Hippocampal formation (tissue), 2 donors: ENCODE measurements at regions not wholly inside any gene's neighbourhood (a gene's known extent, or its start where the extent isn't known, plus 50 kb on each side); places are given as distances from the start of the nearest gene placed in this dataset.
"Not testable (repeated sequence)": the region's sequence is repeated elsewhere in the genome, so short reads cannot be mapped to it uniquely, and the experiment has no call there.

ENCODE experiments used
- DNase-seq, 2 donors: peaks; one replicate each; lab custom pipeline; 2025; lab: John Stamatoyannopoulos, UW

DNA sequence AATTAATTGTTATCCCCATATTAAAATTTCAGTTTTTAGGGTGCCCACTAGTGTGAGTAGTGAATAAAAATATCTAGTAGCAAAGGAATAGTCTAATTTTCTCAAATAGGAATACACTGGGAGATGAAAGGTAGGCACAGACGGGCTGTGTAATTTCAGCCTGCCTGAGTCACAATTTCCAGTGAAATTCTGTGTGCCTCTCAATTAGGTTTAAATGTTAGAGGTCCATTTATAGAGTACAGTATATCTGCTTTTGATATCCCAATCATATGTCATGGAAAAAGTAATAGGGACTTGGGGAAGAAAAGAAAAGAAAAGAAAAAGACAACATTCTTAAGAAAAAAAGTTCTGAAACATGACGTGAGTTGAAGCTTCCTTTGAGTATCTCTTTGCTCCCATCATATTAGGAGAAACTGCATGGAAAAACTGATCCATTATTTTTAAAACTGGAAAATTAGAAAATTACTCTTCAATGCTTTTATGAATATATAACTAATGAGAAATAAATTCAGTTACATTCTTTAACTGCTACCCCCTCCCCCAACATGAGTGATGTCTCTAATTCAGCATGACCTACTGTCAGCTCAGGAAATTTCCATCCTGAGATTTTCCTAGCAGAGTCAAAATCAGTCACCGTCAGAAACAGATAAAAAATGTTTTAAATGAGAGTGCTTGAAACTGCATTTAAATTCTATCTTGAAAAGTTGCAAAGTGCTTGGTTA lies 473.8 kb upstream of the HSF2 start:
- no peak for DNase-seq

DNA sequence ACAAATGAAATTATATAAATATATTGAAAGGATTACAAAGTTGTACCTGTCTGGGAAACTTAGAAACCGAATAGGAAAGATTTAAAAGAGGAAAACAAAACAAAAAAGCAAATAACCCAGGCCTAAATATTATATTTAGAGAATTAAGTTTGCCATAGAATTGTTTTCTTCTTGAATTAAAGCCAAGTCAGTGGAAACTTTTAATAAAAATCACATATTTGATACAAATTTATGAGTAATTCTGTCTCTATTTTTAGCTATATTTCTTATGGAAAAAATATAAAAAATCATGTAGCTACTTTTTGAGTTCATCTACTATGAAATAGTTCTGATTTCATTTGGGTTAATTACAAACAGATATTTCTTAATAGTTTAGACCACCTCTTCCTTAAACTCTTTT lies 470.2 kb upstream of the HSF2 start:
- DNase-seq, result no peak

DNA sequence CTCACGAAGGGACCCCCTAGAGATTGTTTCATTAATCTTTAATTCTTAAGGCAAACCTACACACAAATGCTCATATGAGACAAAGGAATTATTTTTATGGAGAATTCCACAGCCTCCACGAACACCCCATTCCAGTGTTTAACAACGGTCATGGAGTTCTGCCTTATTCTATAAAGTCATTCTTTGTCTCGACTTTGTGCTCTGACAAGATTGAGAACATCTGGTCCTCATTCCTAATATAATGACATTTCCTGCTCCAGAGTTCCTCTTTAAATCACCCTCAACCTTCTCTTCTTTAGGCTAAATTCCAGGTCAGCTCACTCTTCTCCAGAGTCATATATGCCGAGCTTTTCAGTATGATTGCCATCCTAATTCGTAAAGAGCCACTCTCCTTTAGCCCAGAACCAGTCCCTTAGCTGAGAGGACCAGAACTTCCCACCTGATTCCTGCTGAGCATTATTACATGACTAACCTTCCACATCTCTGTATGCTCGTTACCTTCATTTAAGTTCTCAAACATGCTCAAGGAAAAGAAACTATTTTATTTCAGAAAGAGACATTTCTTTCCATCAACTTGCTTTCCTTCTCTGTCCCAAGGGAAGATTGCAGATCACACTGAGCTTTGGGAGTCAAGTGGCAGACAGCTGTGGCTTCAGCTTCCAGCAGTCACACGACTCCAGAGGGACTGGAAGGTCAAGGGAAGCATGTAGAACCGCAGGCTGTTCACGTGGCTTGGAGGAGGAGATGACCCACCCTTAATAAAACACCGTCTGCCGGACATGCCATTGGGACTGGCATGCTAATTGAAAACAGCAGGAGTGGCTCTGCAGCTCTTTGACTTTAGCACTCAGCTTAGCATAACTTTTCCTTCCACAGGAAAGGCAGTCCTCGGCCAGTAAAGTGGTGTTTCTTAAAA lies 467.1 kb upstream of the HSF2 start:
- DNase-seq, result no peak

DNA sequence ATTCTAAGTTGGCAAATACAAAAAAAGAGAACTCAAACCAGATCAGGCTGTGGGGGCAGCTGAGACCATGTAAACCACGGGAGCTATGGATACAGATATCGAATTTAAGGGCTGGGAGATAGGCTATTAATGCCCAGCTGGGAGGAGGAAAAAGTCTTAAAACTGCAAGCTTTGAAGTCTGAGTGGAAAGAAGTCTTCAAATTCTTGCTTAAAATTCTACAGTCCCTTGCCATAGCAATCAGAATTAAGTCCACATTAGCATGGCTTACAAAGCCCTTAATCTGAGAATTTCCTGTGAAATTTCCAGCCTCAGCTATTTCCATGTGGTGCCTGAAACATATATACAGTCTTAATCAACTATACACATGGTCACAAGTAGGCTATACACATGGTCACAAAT lies 465.0 kb upstream of the HSF2 start:
- DNase-seq, result no peak

DNA sequence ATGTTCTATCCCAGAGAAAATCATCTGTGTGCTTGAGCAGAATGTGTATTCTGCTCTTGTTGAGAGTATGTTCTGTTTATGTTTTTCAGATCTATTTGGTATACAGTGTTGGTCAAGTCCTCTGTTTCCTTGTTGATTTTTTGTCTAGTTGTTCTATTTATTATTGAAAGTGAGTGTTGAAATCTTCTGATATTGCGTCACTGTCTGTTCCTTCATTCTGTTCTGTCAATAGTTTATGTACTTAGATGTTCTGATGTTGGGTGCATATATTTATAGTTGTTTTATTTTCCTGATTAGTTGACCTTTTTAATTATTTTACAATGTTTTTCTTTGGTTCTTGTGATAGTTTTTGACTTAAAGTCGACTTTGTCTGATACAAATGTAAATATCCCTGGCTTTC lies 458.7 kb upstream of the HSF2 start:
- DNase-seq, result no peak

DNA sequence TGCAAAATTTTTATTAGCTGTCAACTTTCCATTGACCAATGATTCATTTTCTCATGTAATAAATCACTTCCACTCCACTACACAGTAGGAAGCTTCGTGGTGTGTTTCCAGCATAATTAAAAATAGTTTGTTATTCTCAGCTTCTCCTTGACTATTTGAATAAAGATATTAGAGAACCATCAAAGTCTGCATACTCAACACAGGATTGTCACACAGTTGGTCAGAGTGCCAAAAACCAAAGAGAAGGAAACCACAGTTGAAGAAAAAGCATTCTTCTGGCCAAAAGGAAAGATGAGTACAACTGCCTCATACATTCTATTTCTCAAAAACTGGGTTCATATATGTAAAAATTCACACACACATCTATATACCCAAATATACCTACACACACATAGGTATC lies 455.1 kb upstream of the HSF2 start:
- no peak for DNase-seq

DNA sequence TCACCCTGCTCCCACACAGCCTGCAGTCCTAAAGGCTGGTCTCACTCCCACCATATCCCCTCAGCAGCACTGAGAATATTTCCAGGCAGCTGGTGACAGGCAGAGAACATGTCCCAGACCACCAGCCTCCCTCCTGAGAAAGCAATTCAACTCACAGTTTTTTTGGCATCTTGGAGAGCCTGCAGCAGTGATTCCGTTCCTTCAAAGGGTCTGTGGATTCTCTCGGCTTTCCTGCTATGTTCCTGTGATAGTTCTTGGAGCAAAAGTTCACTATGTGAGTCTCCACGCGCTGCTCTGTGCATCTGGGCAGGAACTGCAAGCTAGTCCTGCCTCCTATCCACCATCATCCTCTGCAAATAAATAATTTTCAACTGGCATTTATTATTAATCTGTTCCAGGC lies 448.3 kb upstream of the HSF2 start:
- no peak for DNase-seq

DNA sequence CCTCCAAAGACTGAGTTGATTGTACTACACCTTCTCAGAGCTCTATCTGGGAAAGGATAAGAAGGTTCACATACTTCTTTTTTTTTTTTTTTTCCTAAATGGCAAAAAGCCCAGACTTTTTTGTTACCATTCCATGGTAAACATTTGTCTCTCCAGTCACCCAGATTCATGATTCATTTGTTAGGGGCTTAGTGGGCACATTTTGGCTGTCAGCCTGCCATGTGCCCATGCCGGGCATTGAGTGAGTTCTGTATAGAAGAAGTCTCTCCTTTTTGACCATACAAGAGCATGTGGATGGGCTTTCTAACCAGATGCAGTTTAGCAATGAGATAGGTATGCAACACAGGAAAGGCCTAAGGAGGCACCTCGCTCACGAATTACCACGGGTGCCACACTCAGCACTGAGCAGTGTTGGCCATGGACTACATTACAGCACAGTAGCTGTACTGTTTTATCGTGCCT lies 447.5 kb upstream of the HSF2 start:
- DNase-seq, result no peak

DNA sequence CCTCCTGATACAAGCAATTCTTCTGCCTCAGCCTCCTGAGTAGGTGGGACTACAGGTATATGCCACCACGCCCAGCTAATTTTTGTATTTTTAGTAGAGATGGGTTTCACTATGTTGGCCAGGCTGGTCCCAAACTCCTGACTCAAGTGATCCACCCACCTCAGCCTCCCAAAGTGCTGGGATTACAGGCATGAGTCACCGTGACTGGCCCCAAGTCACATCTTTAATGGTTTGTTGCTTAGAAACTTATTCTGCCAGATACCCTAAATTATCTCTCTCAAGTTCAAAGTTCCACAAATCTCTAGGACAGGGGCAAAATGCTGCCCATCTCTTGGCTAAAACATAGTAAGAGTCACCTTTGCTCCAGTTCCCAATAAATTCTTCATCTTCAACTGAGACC lies 444.1 kb upstream of the HSF2 start:
- DNase-seq, result not testable (repeated sequence)

DNA sequence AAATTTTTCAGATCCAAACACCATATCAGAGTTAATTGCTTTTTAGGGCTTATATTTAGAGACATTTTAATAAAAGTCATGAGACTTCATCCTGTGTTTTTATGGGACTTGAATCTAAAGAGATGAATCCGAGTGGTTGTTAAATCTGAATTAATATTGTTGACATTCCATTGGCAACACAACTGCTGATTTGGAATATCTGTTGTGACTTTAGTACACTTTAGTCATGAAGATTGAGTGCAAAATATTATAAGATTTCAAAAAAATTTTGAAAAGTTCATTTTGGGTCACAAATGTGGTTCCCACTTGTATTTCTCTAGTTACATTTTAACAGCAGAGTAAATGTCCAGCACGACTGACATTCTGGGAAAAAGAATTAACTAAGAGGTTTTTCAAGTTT lies 442.7 kb upstream of the HSF2 start:
- no peak for DNase-seq

DNA sequence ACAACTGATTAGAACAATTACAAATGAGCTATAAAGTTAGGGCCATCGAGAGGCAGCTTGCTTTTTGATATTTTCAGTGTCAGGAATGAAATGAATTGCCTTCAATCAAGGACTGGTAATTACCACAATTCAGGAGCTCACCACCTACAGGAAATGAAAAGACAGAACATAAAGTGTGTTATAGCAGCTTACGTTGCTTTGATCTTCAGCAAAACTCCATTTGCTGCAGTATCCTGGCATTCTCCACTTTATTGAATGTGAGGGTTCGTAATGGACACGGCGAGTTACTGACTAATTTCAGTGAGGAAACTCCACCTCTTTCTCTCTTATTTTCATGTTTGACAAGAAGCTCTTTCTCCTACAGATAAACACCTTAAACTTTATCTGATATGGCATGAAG lies 440.0 kb upstream of the HSF2 start:
- no peak for DNase-seq

DNA sequence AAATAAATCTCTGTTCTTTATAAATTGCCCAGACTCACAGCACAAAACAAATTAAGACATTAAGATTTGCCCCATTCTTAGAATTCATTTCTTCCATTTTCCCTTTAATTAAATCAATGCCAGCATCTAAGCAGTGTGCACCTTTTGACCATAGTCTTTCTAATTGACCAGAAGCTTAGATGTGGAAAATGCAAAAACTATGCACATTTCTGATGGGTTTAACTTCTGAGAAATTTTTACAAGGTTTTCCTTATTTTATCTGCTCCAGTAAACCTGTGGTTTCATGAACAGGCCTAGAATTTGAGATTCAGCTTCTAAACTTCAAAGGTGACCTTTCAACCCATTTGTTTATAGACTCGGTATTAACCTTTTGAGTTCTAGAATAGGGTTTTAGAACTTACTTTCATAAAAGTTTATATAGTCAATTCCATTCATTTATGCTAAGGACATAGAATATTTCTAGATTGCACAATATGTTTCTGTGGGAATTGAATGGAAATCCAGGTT lies 437.8 kb upstream of the HSF2 start:
- no peak for DNase-seq

DNA sequence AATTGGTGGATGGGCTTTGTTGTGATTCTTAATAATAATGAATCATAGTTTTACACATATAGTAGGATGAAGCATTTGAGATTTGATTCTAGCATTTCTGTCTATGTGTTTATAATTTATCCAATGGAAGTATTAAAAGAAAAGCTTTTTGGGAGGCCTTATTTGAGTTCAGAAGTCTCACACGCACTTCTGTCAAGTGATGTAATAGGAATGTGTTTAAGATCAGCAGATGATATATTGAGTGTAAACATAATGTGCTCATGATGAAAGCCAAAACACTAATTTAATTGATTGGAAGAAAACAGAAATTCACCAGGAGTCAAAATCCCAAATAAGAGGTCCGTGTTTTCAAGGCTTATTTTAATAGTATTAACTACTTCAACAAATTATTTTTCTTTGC lies 435.6 kb upstream of the HSF2 start:
- DNase-seq, result no peak

DNA sequence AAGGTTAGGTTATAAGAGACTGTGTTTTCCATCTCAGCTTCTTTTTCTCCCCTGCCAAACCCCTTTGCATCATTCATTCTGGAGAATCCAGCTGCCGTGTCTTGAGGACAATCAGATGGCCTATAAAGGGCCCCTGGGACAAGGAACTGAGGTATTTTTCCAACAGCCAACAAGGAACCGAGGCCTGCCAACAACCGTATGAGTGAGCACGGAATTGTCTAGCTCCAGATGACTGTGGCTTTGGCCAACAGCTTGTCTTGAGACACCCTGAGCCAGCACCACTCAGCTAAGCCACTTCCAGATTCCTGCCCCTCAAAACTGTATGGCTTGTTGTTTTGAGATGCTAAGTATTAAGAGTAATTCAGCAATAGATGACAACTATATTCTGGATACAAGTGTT lies 433.7 kb upstream of the HSF2 start:
- DNase-seq, result no peak

DNA sequence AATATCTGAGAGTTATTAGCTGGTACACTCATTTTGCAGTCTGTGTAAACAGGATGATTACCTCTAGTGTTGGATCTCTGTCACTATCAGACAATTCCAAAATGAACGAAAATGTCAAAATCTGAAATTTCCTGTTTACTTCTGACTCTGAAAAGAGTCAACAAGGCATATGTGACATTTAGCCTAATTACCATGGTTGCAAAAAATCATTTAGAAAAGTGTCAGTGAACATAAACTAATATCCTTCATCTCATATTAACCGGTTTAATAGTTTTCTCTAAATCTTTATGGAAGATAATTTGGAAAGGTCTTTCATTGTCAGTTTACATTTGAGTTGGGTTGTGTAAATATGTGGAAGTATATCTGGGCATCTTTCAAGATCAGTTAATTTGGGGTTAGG lies 431.8 kb upstream of the HSF2 start:
- DNase-seq, result no peak

DNA sequence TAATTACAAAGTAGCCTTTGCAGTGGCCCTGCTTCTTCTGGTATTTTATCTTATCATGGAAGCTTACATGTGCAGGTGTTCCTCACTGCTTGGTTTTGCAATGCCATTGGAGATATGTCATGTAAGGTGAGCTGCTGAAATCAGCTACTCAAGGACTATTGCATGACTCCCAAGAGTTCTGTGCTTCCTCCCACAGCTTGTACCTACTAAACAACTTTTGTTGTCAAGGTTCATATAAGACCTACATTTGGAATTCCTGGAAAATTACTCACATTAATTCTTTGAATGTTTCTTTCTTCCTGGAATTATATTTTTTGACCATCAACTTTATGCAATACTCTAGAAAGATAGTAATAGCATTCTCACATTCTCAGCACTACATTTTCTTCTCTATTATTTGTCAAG lies 427.5 kb upstream of the HSF2 start:
- no peak for DNase-seq

DNA sequence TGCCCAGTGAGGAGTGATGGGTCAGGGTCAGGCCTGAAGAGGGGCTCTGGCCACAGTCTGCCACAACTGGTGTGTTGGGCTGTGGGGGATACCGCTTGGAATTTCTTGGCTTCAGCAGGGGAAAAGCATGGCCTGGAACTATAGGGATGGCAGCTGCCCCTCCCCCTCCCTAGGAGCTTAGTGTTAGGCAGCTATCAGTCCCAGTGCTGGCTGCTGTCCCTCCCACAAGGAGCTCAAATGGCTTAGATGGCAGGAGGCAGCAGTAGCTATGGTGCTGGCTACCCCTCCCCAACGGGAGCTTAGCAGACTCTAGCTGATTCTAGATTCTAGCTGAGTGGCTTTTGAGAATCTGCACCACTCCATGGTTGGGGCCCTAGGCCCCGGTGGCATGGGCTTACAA lies 414.5 kb upstream of the HSF2 start:
- DNase-seq, result no peak

DNA sequence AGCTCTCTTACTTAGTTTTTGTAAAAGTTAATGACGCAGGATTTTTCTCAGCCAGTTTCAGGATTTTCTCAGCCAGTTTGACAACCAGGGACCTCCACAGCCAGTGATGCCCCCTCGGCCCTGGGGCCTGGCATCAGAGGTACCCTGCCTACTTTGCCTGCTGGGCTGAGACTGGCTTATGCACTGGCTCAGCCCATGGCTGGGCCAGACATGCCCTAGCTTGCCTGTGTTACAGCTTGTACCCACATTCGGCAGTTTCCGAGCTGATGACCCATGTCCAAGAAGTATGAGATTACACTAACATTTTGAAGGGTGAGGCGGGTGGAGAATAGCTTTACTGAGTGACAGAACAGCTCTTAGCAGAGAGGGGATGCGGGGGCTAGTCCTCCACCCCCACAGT lies 406.1 kb upstream of the HSF2 start:
- no peak for DNase-seq

DNA sequence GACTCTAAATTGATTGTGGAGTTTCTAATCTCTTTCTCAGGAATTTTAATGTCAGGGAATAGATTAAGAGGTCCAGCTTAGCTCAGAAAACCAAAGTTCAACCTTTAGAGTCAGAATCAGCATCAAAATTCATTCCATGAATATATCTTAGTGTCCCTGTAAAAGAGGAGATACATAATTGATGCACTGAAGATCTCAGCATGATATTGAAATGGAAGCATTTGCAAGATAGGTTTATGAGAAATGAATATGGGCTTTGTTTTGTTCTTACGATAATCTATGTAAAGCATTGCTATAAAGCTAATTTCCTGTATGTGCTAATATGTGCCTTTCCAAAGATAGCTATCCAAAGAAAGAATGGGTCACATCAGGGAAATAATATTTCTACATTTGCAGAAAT lies 404.5 kb upstream of the HSF2 start:
- DNase-seq, result no peak

DNA sequence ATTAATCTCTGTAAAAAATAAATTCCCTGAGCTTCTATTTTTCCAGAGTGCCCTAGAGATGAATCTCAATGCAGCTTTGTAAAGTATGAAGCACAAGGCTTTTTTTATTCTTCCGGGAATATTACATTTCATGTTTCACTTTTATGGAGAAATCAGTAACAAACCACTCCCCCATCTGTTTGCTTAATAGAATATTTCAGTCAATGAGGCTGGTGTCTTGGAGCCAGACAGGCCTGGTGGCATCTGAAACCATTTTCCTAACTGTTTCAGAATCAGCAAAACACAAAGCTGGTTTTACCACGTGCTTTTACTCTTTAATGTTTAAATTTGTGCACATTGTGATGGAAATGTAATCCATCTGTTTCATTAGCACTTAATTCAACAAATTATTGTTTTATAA lies 400.8 kb upstream of the HSF2 start:
- DNase-seq, result no peak

DNA sequence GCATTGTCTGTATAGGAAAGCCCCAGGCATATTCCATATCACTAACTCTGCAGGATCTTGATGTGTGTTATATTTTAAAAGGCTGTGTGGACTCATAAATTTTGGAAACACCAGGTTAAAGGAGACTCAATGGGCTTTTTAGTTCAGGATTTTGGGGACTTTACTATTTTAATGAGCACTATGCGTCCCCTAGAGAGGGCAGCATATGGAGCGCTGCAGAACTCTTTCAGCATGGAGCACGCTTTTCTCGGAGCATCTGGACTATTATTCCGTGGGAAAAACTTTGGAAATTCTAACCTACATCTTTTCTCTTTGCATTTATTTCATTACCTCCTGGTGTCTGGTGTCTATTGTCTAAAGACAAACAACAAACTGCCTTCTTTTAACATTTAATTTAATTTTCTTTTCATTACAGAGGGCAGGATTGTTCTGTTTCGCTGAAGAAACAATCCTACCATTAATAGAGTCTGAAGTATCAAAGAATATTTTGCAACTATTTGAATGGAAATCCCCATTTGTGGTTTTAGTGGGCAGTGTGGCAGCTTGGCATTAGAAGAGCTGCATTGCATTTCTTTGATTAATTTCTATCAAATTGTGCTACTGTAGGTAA lies 399.9 kb upstream of the HSF2 start:
- DNase-seq, result no peak

DNA sequence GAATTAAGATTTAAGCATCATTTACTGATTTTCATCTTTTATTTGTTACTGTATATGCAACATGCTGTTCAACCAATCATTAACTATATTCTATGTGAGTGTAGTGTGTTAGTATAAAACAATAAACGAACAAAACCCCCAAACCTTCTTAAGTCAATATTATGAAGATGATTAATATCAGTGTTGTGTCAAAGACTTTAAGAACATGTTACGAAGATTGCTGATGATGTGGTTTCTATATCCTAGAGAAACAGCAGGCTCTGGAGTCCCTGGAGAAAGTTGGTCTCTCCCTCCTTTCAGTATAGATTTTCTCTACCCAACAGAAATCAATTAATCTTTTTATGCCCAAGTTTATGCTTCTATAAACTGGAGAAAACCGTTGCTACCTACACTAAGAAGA lies 393.8 kb upstream of the HSF2 start:
- DNase-seq, result no peak

DNA sequence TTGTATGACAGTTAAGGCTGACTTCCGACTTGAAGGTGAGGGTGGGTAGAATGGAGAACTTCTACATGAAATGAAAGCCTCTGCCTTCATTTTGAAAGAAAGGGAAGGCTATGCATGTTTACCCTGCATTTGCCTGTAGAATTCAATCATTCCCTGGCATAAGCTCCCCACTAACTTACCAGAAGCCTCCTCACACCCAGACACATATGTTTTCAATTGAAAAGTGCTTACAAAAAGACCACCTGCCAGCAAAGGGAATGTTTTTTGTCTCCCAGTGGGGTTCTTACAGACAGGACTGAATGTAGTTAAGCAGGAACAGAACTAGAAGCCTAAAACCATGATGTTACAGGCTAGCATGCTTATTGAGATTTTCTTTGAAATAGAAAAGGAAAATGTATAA lies 392.1 kb upstream of the HSF2 start:
- DNase-seq, result no peak
